Stomach (tissue), 4 donors: ENCODE measurements at regions not wholly inside any gene's neighbourhood (a gene's known extent, or its start where the extent isn't known, plus 50 kb on each side); places are given as distances from the start of the nearest gene placed in this dataset.

ENCODE experiments used
- EP300 ChIP-seq: sonication (generic); formaldehyde crosslinking; IDR thresholded peaks from one replicate; pipeline ENCODE4 v1.6.1; 2017; ENCODE audit warnings: antibody characterized with exemption
- POLR2A ChIP-seq, 4 donors: fragments of 450-650 bp; IDR thresholded peaks; one replicate each; pipeline ENCODE4 v1.6.1; 2016; ENCODE audit warnings: antibody characterized with exemption in 4 of 4, control low read depth in 2 of 4, mild to moderate bottlenecking in 1 of 4, moderate library complexity in 1 of 4
- POLR2AphosphoS5 ChIP-seq, 3 donors: sonication (generic); formaldehyde crosslinking; IDR thresholded peaks; one replicate each; pipeline ENCODE4 v1.6.1; 2016; ENCODE audit warnings: antibody characterized with exemption in 3 of 3
- TF ChIP-seq, protein P1 (sequence below), 7 experiments: fragments of 450-650 bp in 4 of 7; fragments of 200-600 bp in 3 of 7; sonication (generic) in 3 of 7; IDR thresholded peaks; one replicate each; pipeline ENCODE4 v1.5.1; 2016 to 2019; ENCODE audit warnings: antibody characterized with exemption in 7 of 7, control low read depth in 2 of 7, mild to moderate bottlenecking in 1 of 7

DNA sequence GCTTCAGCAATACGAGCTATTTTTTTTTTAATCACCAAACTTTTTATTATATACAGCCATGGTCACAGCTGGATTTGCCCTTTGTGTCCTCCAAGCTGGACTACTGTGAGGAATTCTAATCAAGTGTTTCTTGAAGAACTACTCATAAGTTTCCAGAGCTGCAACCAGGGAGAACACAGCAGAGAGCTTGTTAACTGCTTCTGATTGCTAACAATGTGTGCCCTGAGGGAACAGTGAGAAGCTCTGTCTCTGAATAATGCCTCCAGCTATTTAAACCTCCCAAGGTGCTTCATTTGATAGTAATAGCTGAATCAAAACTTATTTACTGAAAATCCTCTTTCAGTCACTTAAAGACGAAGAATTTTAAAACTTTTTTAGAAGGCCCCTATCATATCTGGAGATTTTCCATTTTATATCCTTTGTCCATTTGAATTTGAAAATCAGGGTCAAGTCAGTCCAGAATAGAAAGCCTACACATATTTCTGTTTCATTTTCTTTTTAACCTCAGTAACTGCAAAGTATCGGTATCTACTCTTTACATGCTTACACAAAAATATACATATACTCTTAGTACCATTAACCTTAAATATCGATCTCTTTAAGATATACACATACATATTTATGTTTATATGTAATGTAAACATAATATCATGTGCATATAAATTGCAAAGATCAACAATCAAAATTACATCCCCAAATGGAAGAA lies 1024.2 kb downstream of the GRM8 start:
- TF ChIP-seq, protein P1, sequence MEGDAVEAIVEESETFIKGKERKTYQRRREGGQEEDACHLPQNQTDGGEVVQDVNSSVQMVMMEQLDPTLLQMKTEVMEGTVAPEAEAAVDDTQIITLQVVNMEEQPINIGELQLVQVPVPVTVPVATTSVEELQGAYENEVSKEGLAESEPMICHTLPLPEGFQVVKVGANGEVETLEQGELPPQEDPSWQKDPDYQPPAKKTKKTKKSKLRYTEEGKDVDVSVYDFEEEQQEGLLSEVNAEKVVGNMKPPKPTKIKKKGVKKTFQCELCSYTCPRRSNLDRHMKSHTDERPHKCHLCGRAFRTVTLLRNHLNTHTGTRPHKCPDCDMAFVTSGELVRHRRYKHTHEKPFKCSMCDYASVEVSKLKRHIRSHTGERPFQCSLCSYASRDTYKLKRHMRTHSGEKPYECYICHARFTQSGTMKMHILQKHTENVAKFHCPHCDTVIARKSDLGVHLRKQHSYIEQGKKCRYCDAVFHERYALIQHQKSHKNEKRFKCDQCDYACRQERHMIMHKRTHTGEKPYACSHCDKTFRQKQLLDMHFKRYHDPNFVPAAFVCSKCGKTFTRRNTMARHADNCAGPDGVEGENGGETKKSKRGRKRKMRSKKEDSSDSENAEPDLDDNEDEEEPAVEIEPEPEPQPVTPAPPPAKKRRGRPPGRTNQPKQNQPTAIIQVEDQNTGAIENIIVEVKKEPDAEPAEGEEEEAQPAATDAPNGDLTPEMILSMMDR (IDR thresholded peaks at IDR 0.05): no peak
- TF ChIP-seq POLR2AphosphoS5 (IDR thresholded peaks at IDR 0.05) (no peak), EP300 (no peak), POLR2A (IDR thresholded peaks at IDR 0.05) (no peak)
